Keratinocyte (primary cell): ENCODE measurements at regions not wholly inside any gene's neighbourhood (a gene's known extent, or its start where the extent isn't known, plus 50 kb on each side); places are given as distances from the start of the nearest gene placed in this dataset.
A peak's percentile ranks its signal among the peaks of the same experiment; 100 is the strongest.

Source experiments
- CTCF ChIP-seq, 3 experiments: IDR thresholded peaks in 1 of 3; conservative IDR thresholded peaks in 1 of 3; optimal IDR thresholded peaks in 1 of 3; 2 replicates in 2 of 3; 3 replicates in 1 of 3; pipeline versions ENCODE3 to v1.5.1; 2011; ENCODE audit warnings: low read length in 3 of 3, mild to moderate bottlenecking in 3 of 3, moderate library complexity in 2 of 3, control low read depth in 1 of 3, inconsistent platforms in 1 of 3; ENCODE audit not compliant: insufficient read depth in 2 of 3; ENCODE audit errors: extremely low read depth in 1 of 3
- EZH2 ChIP-seq: IDR thresholded peaks from one replicate; pipeline ENCODE4 v1.6.1; 2012; ENCODE audit warnings: inconsistent platforms, mild to moderate bottlenecking, low read length, moderate library complexity

- TF ChIP-seq EZH2 (no peak), CTCF (optimal IDR thresholded peaks at IDR 0.05 in 1 of 3, IDR thresholded peaks at IDR 0.05 in 1 of 3, conservative IDR thresholded peaks at IDR 0.05 in 1 of 3; ENCODE audit: extremely low read depth in 1 of 3, insufficient read depth in 2 of 3, low read length in 3 of 3) (peak; percentile 15 to 38 (median 34))
Measured at GRCh38 chr13:78806457-78806856, 147.5 kb upstream of the OBI1 start.
